ENCODE measurements at regions not wholly inside any gene's neighbourhood (a gene's known extent, or its start where the extent isn't known, plus 50 kb on each side); places are given as distances from the start of the nearest gene placed in this dataset.

- TF ChIP-seq CTCF (IDR thresholded peaks at IDR 0.05) (no peak), POLR2A (IDR thresholded peaks at IDR 0.05) (no peak), POLR2AphosphoS5 (IDR thresholded peaks at IDR 0.05; ENCODE audit: insufficient read depth in 1 of 2, low read depth in 1 of 2) (peak in 1 of 2 donors; percentile 56)
Observed at GRCh38 chr9:16150501-16150900, 597.7 kb downstream of the CCDC171 start.
